CD14-positive monocyte (primary cell): ENCODE measurements at regions not wholly inside any gene's neighbourhood (a gene's known extent, or its start where the extent isn't known, plus 50 kb on each side); places are given as distances from the start of the nearest gene placed in this dataset.

Source experiments
- DNase-seq, 3 donors: peaks; one replicate each; pipeline ENCODE4 v3.0.0-alpha.2; 2011 to 2022
- H2AFZ ChIP-seq: 2 replicates; pipeline ENCODE4 v1.6.0; 2012; ENCODE audit warnings: mild to moderate bottlenecking, low read depth, low read length, inconsistent platforms; ENCODE audit not compliant: insufficient read depth, poor library complexity, severe bottlenecking
- H3K27ac ChIP-seq, 2 donors: 1 replicate in 1 of 2; 2 replicates in 1 of 2; pipeline ENCODE4 v1.5.1; 2012 to 2013; ENCODE audit warnings: low read length in 2 of 2, control low read depth in 1 of 2, inconsistent platforms in 1 of 2, low read depth in 1 of 2, mild to moderate bottlenecking in 1 of 2
- H3K27me3 ChIP-seq, 2 donors: one replicate each; pipeline versions ENCODE4 v1.6.0 to v1.6.1; 2011 to 2013; ENCODE audit warnings: low read length in 2 of 2; ENCODE audit not compliant: control insufficient read depth in 2 of 2, insufficient read depth in 2 of 2
- H3K36me3 ChIP-seq, 2 donors: replicated peaks in 1 of 2; 1 replicate in 1 of 2; 2 replicates in 1 of 2; pipeline versions ENCODE4 v1.5.1 to v1.6.1; 2012 to 2013; ENCODE audit warnings: low read length in 2 of 2, control low read depth in 1 of 2, inconsistent platforms in 1 of 2, mild to moderate bottlenecking in 1 of 2; ENCODE audit not compliant: insufficient read depth in 2 of 2, control insufficient read depth in 1 of 2
- H3K4me1 ChIP-seq, 2 donors: 1 replicate in 1 of 2; 2 replicates in 1 of 2; pipeline versions ENCODE4 v1.5.1 to v1.6.1; 2012 to 2013; ENCODE audit warnings: low read length in 2 of 2, control low read depth in 1 of 2, inconsistent platforms in 1 of 2, mild to moderate bottlenecking in 1 of 2, moderate library complexity in 1 of 2; ENCODE audit not compliant: insufficient read depth in 2 of 2, control insufficient read depth in 1 of 2
- H3K4me2 ChIP-seq: replicated peaks from 2 replicates; pipeline ENCODE3; 2012; ENCODE audit warnings: low read length, moderate library complexity, mild to moderate bottlenecking; ENCODE audit not compliant: poor library complexity, severe bottlenecking; ENCODE audit errors: extremely low read depth
- H3K4me3 ChIP-seq, 3 experiments: fragments of 200-600 bp in 1 of 3; sonication (generic) in 1 of 3; replicated peaks in 1 of 3; 1 replicate in 2 of 3; 2 replicates in 1 of 3; pipeline ENCODE4 v1.5.1; 2011 to 2013; ENCODE audit warnings: low read length in 3 of 3, mild to moderate bottlenecking in 3 of 3, control low read depth in 2 of 3, low read depth in 2 of 3, inconsistent platforms in 1 of 3, moderate library complexity in 1 of 3
- H3K79me2 ChIP-seq: 2 replicates; pipeline ENCODE4 v1.6.0; 2012; ENCODE audit warnings: mild to moderate bottlenecking, control low read depth, inconsistent platforms, low read length, moderate library complexity; ENCODE audit not compliant: insufficient read depth
- H3K9ac ChIP-seq: 2 replicates; pipeline ENCODE4 v1.6.0; 2017; ENCODE audit warnings: low read length, mild to moderate bottlenecking; ENCODE audit not compliant: insufficient read depth, poor library complexity, severe bottlenecking
- H3K9me3 ChIP-seq, 2 donors: replicated peaks in 1 of 2; 1 replicate in 1 of 2; 2 replicates in 1 of 2; pipeline versions ENCODE4 v1.5.1 to v1.6.1; 2012 to 2013; ENCODE audit warnings: low read length in 2 of 2, control low read depth in 1 of 2; ENCODE audit not compliant: control insufficient read depth in 1 of 2, insufficient read depth in 1 of 2
- H4K20me1 ChIP-seq: 2 replicates; pipeline ENCODE4 v1.6.0; 2012; ENCODE audit warnings: mild to moderate bottlenecking, low read length, control low read depth, moderate library complexity; ENCODE audit not compliant: insufficient read depth
- H3K27ac Mint-ChIP-seq, 7 donors: one replicate each; pipeline ENCODE4 v1.8.0; 2020; ENCODE audit warnings: mild to moderate bottlenecking in 7 of 7, mixed read lengths in 7 of 7, moderate library complexity in 6 of 7, inconsistent platforms in 2 of 7
- H3K27me3 Mint-ChIP-seq, 3 donors: one replicate each; pipeline ENCODE4 v1.8.0; 2021 to 2022; ENCODE audit warnings: low read depth in 3 of 3, mild to moderate bottlenecking in 3 of 3, mixed read lengths in 3 of 3, moderate library complexity in 3 of 3, inconsistent platforms in 1 of 3
- H3K36me3 Mint-ChIP-seq, 2 donors: one replicate each; pipeline ENCODE4 v1.8.0; 2020; ENCODE audit warnings: mixed read lengths in 2 of 2, inconsistent platforms in 1 of 2, mild to moderate bottlenecking in 1 of 2
- H3K4me1 Mint-ChIP-seq: one replicate; pipeline ENCODE4 v1.8.0; 2020; ENCODE audit warnings: mild to moderate bottlenecking, mixed read lengths
- H3K4me3 Mint-ChIP-seq, 2 donors: one replicate each; pipeline ENCODE4 v1.8.0; 2020; ENCODE audit warnings: mild to moderate bottlenecking in 2 of 2, mixed read lengths in 2 of 2, moderate library complexity in 1 of 2
- H3K9me3 Mint-ChIP-seq, 7 donors: one replicate each; pipeline ENCODE4 v1.8.0; 2020 to 2022; ENCODE audit warnings: mixed read lengths in 7 of 7, mild to moderate bottlenecking in 6 of 7, moderate library complexity in 6 of 7, inconsistent platforms in 2 of 7
- WGBS: methylation state at CpG from one replicate; pipeline ENCODE4 v1.1.5; 2013; ENCODE audit warnings: missing lambda C conversion rate; ENCODE audit not compliant: insufficient coverage; 5-methylcytosine and 5-hydroxymethylcytosine counted together
- intact Hi-C, 2 donors: fragments of 100-400 bp; cut with micrococcal nuclease; formaldehyde crosslinking; loops; one replicate each; pipeline versions ENCODE4 v1.15.0 to v1.15.1; 2023
- TF ChIP-seq, protein P1 (sequence below): fragments of 200-600 bp; IDR thresholded peaks from one replicate; pipeline ENCODE4 v1.8.0; 2022; ENCODE audit warnings: antibody characterized with exemption, mild to moderate bottlenecking

DNA sequence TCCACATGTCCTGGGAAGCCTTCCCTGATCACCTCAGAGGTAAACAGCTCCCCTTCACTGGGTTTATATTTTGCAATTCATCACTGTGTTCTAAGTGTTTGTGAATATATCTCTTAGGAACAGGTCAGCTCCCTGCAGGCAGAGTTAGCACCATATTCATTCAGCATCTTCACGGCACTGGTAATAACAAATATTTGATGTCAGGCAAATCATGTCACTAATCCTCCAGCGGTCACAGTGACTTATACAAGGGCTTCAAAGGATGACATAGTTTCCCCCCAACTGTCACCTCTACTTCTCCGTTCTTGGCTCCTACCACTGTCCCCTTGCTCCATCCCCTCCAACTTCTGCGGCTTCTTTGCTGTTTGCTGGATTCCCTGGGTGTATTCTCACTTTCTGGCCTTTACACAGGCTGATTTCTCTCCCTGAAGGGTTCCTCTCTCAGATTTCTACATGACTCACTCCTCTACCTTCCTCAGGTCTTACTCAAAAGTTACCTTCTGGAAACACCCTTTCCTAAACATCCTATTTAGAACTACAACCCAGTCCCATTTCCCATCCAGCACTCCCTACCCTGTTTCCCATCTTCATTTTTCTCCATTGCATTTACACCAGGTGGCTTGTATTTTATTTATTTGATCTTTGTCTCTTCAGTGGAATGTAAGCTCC is 66.6 kb downstream of the NHLRC1 start:
- Histone ChIP-seq H3K27ac (no peak overlapping the region), H3K4me1 (no peaks in the 10 kb centered on the region), H3K27me3 (no peaks in the 10 kb centered on the region), H3K36me3 (no peaks in the 10 kb centered on the region), H3K4me3 (no peak overlapping the region), H3K79me2 (no peaks in the 10 kb centered on the region), H3K4me2 (no peak overlapping the region), H2AFZ (no peak overlapping the region), H4K20me1 (no peaks in the 10 kb centered on the region), H3K9ac (no peak overlapping the region), H3K9me3 (no peaks in the 10 kb centered on the region)
- Mint-ChIP-seq H3K27me3 (peaks cover 0 to 1% (median 1%) of the 10 kb centered on the region in 3 donors), H3K27ac (no peak overlapping the region), H3K4me1 (peaks cover 11% of the 10 kb centered on the region), H3K4me3 (no peak overlapping the region), H3K36me3 (no peaks in the 10 kb centered on the region), H3K9me3 (peaks cover 0 to 3% (median 0%) of the 10 kb centered on the region in 7 donors)
- no peak for DNase-seq
- WGBS: 93% methylated on average over 4 of the region's 4 CpGs
- intact Hi-C loops: no loop called here
- TF ChIP-seq, protein P1, sequence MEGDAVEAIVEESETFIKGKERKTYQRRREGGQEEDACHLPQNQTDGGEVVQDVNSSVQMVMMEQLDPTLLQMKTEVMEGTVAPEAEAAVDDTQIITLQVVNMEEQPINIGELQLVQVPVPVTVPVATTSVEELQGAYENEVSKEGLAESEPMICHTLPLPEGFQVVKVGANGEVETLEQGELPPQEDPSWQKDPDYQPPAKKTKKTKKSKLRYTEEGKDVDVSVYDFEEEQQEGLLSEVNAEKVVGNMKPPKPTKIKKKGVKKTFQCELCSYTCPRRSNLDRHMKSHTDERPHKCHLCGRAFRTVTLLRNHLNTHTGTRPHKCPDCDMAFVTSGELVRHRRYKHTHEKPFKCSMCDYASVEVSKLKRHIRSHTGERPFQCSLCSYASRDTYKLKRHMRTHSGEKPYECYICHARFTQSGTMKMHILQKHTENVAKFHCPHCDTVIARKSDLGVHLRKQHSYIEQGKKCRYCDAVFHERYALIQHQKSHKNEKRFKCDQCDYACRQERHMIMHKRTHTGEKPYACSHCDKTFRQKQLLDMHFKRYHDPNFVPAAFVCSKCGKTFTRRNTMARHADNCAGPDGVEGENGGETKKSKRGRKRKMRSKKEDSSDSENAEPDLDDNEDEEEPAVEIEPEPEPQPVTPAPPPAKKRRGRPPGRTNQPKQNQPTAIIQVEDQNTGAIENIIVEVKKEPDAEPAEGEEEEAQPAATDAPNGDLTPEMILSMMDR: no peak

DNA sequence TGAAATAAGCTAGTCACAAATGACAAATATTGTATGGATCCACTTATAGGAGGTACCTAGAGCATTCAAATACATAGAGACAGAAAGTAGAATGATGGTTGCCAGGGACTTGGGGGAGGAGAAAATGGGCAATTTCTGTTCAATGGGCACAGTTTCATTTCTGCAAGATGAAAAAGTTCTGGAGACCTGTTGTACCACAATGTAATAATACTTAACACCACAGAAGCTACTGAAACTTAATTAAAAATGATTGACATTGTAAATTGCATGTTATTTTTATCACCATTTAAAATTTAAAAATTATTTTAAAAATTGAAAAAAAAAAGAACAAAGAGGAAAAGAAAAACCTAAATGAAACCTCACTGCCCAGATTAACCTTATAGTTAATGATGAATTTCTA is 67.4 kb downstream of the NHLRC1 start:
- DNase-seq: no peak
- no peaks in the 10 kb centered on the region for H3K27me3 ChIP-seq
- peaks cover 0 to 1% (median 1%) of the 10 kb centered on the region in 3 donors for H3K27me3 Mint-ChIP-seq
- intact Hi-C loops: no loop called here
- no peak overlapping the region for H3K4me2 ChIP-seq
- TF ChIP-seq, protein P1: no peak
- no peaks in the 10 kb centered on the region for H3K36me3 Mint-ChIP-seq
- H3K4me3 ChIP-seq: no peak overlapping the region
- H3K79me2 ChIP-seq: no peaks in the 10 kb centered on the region
- H2AFZ ChIP-seq: no peak overlapping the region
- H3K27ac Mint-ChIP-seq: no peak overlapping the region
- no peaks in the 10 kb centered on the region for H3K36me3 ChIP-seq
- no peak overlapping the region for H3K4me3 Mint-ChIP-seq
- H3K9ac ChIP-seq: no peak overlapping the region
- no peak overlapping the region for H3K27ac ChIP-seq
- H4K20me1 ChIP-seq: no peaks in the 10 kb centered on the region
- H3K9me3 Mint-ChIP-seq: peaks cover 0 to 3% (median 0%) of the 10 kb centered on the region in 7 donors
- H3K9me3 ChIP-seq: no peaks in the 10 kb centered on the region
- no peaks in the 10 kb centered on the region for H3K4me1 ChIP-seq
- H3K4me1 Mint-ChIP-seq: peaks cover 11% of the 10 kb centered on the region
